H9 (cell line): ENCODE measurements at regions not wholly inside any gene's neighbourhood (a gene's known extent, or its start where the extent isn't known, plus 50 kb on each side); places are given as distances from the start of the nearest gene placed in this dataset.

Experiments used
- DNase-seq: peaks from one replicate; pipeline ENCODE4 v3.0.0-alpha.2; 2017
- H2AFZ ChIP-seq: one replicate; pipeline ENCODE4 v1.6.1; 2013; ENCODE audit warnings: mild to moderate bottlenecking, low read length, control low read depth, moderate library complexity
- H2AK5ac ChIP-seq: 2 replicates; pipeline ENCODE4 v1.6.1; 2013; ENCODE audit warnings: low read length, control low read depth, mixed read lengths; ENCODE audit not compliant: insufficient read length
- H2BK120ac ChIP-seq: one replicate; pipeline ENCODE4 v1.6.1; 2013; ENCODE audit warnings: low read depth, mild to moderate bottlenecking, low read length, control low read depth, inconsistent platforms; ENCODE audit not compliant: poor library complexity, severe bottlenecking
- H2BK12ac ChIP-seq: 2 replicates; pipeline ENCODE4 v1.6.1; 2013; ENCODE audit warnings: low read length, control low read depth, mixed read lengths, low read depth; ENCODE audit not compliant: insufficient read length
- H2BK15ac ChIP-seq: 2 replicates; pipeline ENCODE4 v1.6.1; 2013; ENCODE audit warnings: low read depth, low read length, control low read depth
- H2BK20ac ChIP-seq: one replicate; pipeline ENCODE4 v1.6.1; 2013; ENCODE audit warnings: low read depth, mild to moderate bottlenecking, low read length, control low read depth, inconsistent platforms; ENCODE audit not compliant: poor library complexity, severe bottlenecking
- H2BK5ac ChIP-seq: 2 replicates; pipeline ENCODE4 v1.6.1; 2013; ENCODE audit warnings: low read length, control low read depth, mixed read lengths; ENCODE audit not compliant: insufficient read length
- H3K14ac ChIP-seq: 2 replicates; pipeline ENCODE4 v1.6.1; 2013; ENCODE audit warnings: low read length, control low read depth; ENCODE audit not compliant: insufficient read depth
- H3K18ac ChIP-seq: 2 replicates; pipeline ENCODE4 v1.6.1; 2013; ENCODE audit warnings: low read depth, mild to moderate bottlenecking, mixed read lengths, low read length, control low read depth; ENCODE audit not compliant: insufficient read length
- H3K23ac ChIP-seq: 2 replicates; pipeline ENCODE4 v1.6.1; 2013; ENCODE audit warnings: low read length, control low read depth, mixed read lengths, low read depth; ENCODE audit not compliant: insufficient read length
- H3K23me2 ChIP-seq: 2 replicates; pipeline ENCODE4 v1.6.1; 2013; ENCODE audit warnings: low read depth, mild to moderate bottlenecking, mixed read lengths, low read length, control low read depth; ENCODE audit not compliant: insufficient read length, poor library complexity, severe bottlenecking
- H3K27ac ChIP-seq: 2 replicates; pipeline ENCODE4 v1.5.1; 2013; ENCODE audit warnings: low read length, control low read depth, mixed read lengths, low read depth; ENCODE audit not compliant: insufficient read length
- H3K27me3 ChIP-seq: 2 replicates; pipeline ENCODE4 v1.6.1; 2013; ENCODE audit warnings: low read length, control low read depth, inconsistent platforms; ENCODE audit not compliant: insufficient read depth
- H3K4ac ChIP-seq: 2 replicates; pipeline ENCODE4 v1.6.1; 2013; ENCODE audit warnings: low read depth, mild to moderate bottlenecking, control low read depth, inconsistent platforms, low read length, moderate library complexity
- H3K4me1 ChIP-seq: 2 replicates; pipeline ENCODE4 v1.6.1; 2013; ENCODE audit warnings: low read length, control low read depth, inconsistent platforms; ENCODE audit not compliant: insufficient read depth
- H3K4me2 ChIP-seq: 2 replicates; pipeline ENCODE4 v1.6.1; 2013; ENCODE audit warnings: low read length, control low read depth, mixed read lengths; ENCODE audit not compliant: insufficient read length, insufficient read depth
- H3K56ac ChIP-seq: 2 replicates; pipeline ENCODE4 v1.6.1; 2013; ENCODE audit warnings: low read depth, mild to moderate bottlenecking, mixed read lengths, low read length, control low read depth; ENCODE audit not compliant: insufficient read length
- H3K79me1 ChIP-seq: 2 replicates; pipeline ENCODE4 v1.6.1; 2013; ENCODE audit warnings: low read depth, mild to moderate bottlenecking, moderate library complexity, low read length, control low read depth, inconsistent platforms; ENCODE audit not compliant: insufficient read depth, poor library complexity, severe bottlenecking
- H3K79me2 ChIP-seq: 2 replicates; pipeline ENCODE4 v1.6.1; 2013; ENCODE audit warnings: low read length, control low read depth, inconsistent platforms; ENCODE audit not compliant: insufficient read depth
- H3K9ac ChIP-seq: 2 replicates; pipeline ENCODE4 v1.6.1; 2013; ENCODE audit warnings: low read length, control low read depth, mixed read lengths; ENCODE audit not compliant: insufficient read length; ENCODE audit errors: extremely low read depth
- H3K9me3 ChIP-seq: one replicate; pipeline ENCODE4 v1.6.1; 2013; ENCODE audit warnings: low read depth, low read length, inconsistent platforms; ENCODE audit not compliant: control insufficient read depth
- H3T11ph ChIP-seq: one replicate; pipeline ENCODE4 v1.6.1; 2013; ENCODE audit warnings: mild to moderate bottlenecking, low read length, control low read depth, inconsistent platforms
- H4K20me1 ChIP-seq: one replicate; pipeline ENCODE4 v1.6.1; 2013; ENCODE audit not compliant: control insufficient read depth, insufficient read length, insufficient read depth
- H4K5ac ChIP-seq: 2 replicates; pipeline ENCODE4 v1.6.1; 2013; ENCODE audit warnings: low read depth, mild to moderate bottlenecking, mixed read lengths, low read length, control low read depth; ENCODE audit not compliant: insufficient read length
- H4K8ac ChIP-seq: replicated peaks from 2 replicates; pipeline ENCODE4 v1.6.1; 2013; ENCODE audit warnings: low read length, control low read depth, mixed read lengths, low read depth; ENCODE audit not compliant: insufficient read length
- H4K91ac ChIP-seq: 2 replicates; pipeline ENCODE4 v1.6.1; 2013; ENCODE audit warnings: low read depth, mild to moderate bottlenecking, moderate library complexity, mixed read lengths, low read length, control low read depth; ENCODE audit not compliant: insufficient read length
- H3K27ac Mint-ChIP-seq, 3 experiments: 2 replicates in 2 of 3; 3 replicates in 1 of 3; pipeline ENCODE4 v1.8.0; 2020 to 2021; ENCODE audit warnings: mixed read lengths in 3 of 3, mild to moderate bottlenecking in 1 of 3, moderate library complexity in 1 of 3
- H3K27me3 Mint-ChIP-seq: 2 replicates; pipeline ENCODE4 v1.8.0; 2021; ENCODE audit warnings: low read depth, mild to moderate bottlenecking, moderate library complexity, mixed read lengths
- H3K36me3 Mint-ChIP-seq, 3 experiments: 2 replicates in 2 of 3; 3 replicates in 1 of 3; pipeline ENCODE4 v1.8.0; 2020 to 2021; ENCODE audit warnings: low read depth in 3 of 3, mixed read lengths in 3 of 3; ENCODE audit not compliant: insufficient read depth in 1 of 3
- H3K4me1 Mint-ChIP-seq, 2 experiments: 2 replicates each; pipeline ENCODE4 v1.8.0; 2020; ENCODE audit warnings: mixed read lengths in 2 of 2
- H3K4me3 Mint-ChIP-seq, 2 experiments: 2 replicates in 1 of 2; 3 replicates in 1 of 2; pipeline ENCODE4 v1.8.0; 2020 to 2021; ENCODE audit warnings: mild to moderate bottlenecking in 2 of 2, mixed read lengths in 2 of 2, moderate library complexity in 1 of 2
- H3K9me3 Mint-ChIP-seq, 2 experiments: 2 replicates in 1 of 2; 3 replicates in 1 of 2; pipeline ENCODE4 v1.8.0; 2020; ENCODE audit warnings: mild to moderate bottlenecking in 2 of 2, mixed read lengths in 2 of 2, moderate library complexity in 1 of 2
- WGBS: extraction: QIAGEN DNeasy Blood & Tissue Kit; methylation state at CpG from one replicate; pipeline ENCODE4 v1.1.7; 2013; ENCODE audit warnings: missing lambda C conversion rate, low lambda C conversion rate, mixed read lengths; ENCODE audit not compliant: insufficient read length; ENCODE audit errors: extremely low coverage; 5-methylcytosine and 5-hydroxymethylcytosine counted together
- TF ChIP-seq, protein P1 (sequence below): fragments of 200-600 bp; sonication (generic); conservative IDR thresholded peaks from 3 replicates; pipeline ENCODE4 v1.8.0; 2021; ENCODE audit warnings: antibody characterized with exemption, mild to moderate bottlenecking

DNA sequence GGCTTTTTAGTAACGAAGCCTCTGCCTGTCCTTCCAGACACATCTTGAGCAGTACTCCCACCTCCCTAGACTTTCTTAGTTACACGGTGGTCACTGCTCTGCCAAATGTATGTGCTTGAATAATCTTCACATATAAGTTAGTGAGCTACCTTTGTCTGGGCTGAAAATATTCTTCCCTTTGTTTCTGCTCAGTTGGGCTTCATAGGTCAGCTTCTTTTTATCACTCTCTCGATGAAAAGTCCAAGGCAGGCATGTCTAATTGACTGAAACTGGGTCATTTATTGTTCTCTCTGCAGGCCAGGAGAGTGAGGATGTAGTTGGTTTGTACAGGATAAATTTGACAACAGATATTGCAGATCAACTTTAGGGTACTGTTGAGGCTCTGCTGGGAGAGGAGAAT is 636.7 kb upstream of the IGFBP3 start:
- Histone ChIP-seq H3K27ac (no peak overlapping the region), H3K23ac (no peak overlapping the region), H3K56ac (no peak overlapping the region), H2BK15ac (no peak overlapping the region), H2BK12ac (no peak overlapping the region), H3K27me3 (no peaks in the 10 kb centered on the region), H3K4me2 (no peak overlapping the region), H3K79me2 (no peaks in the 10 kb centered on the region), H3K18ac (no peak overlapping the region), H4K5ac (no peak overlapping the region), H4K91ac (no peak overlapping the region), H2AFZ (no peak overlapping the region), H2BK120ac (no peak overlapping the region), H3K14ac (no peak overlapping the region), H2AK5ac (no peak overlapping the region), H2BK20ac (no peak overlapping the region), H2BK5ac (no peak overlapping the region), H4K20me1 (no peaks in the 10 kb centered on the region), H3K4me1 (no peaks in the 10 kb centered on the region), H3K9ac (no peak overlapping the region), H3K23me2 (no peaks in the 10 kb centered on the region), H3K9me3 (no peaks in the 10 kb centered on the region), H3K4ac (no peak overlapping the region), H3T11ph (no peak overlapping the region), H4K8ac (no peak overlapping the region), H3K79me1 (no peaks in the 10 kb centered on the region)
- Mint-ChIP-seq H3K4me1 (no peaks in the 10 kb centered on the region), H3K4me3 (no peak overlapping the region), H3K36me3 (no peaks in the 10 kb centered on the region), H3K27ac (no peak overlapping the region), H3K27me3 (no peaks in the 10 kb centered on the region), H3K9me3 (peaks cover 2 to 7% of the 10 kb centered on the region in 2 experiments; a peak in 1 of 5 replicates)
- no peak for DNase-seq
- no CpG with 5 or more reads among the region's 3 CpGs for WGBS
- TF ChIP-seq, protein P1, sequence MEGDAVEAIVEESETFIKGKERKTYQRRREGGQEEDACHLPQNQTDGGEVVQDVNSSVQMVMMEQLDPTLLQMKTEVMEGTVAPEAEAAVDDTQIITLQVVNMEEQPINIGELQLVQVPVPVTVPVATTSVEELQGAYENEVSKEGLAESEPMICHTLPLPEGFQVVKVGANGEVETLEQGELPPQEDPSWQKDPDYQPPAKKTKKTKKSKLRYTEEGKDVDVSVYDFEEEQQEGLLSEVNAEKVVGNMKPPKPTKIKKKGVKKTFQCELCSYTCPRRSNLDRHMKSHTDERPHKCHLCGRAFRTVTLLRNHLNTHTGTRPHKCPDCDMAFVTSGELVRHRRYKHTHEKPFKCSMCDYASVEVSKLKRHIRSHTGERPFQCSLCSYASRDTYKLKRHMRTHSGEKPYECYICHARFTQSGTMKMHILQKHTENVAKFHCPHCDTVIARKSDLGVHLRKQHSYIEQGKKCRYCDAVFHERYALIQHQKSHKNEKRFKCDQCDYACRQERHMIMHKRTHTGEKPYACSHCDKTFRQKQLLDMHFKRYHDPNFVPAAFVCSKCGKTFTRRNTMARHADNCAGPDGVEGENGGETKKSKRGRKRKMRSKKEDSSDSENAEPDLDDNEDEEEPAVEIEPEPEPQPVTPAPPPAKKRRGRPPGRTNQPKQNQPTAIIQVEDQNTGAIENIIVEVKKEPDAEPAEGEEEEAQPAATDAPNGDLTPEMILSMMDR, result no peak
